Effector memory CD8-positive, alpha-beta T cell (primary cell): ENCODE measurements at regions not wholly inside any gene's neighbourhood (a gene's known extent, or its start where the extent isn't known, plus 50 kb on each side); places are given as distances from the start of the nearest gene placed in this dataset.
"Not testable (repeated sequence)": the region's sequence is repeated elsewhere in the genome, so short reads cannot be mapped to it uniquely, and the experiment has no call there.

Experiments
- ATAC-seq: fragments of 150-1000 bp; cut with Tn5 transposase; replicated peaks from 2 replicates; pipeline ENCODE4 v1.10.0; 2021; ENCODE audit warnings: mild to moderate bottlenecking, moderate library complexity
- DNase-seq, 3 experiments: peaks; one replicate each; pipeline ENCODE4 v3.0.0; 2021
- H3K27ac Mint-ChIP-seq, 2 donors: one replicate each; pipeline ENCODE4 v1.8.0; 2022; ENCODE audit warnings: mild to moderate bottlenecking in 2 of 2, mixed read lengths in 2 of 2, moderate library complexity in 2 of 2
- H3K27me3 Mint-ChIP-seq, 2 donors: one replicate each; pipeline ENCODE4 v1.8.0; 2022; ENCODE audit warnings: mixed read lengths in 2 of 2
- H3K36me3 Mint-ChIP-seq: one replicate; pipeline ENCODE4 v1.8.0; 2022; ENCODE audit warnings: mild to moderate bottlenecking, moderate library complexity, mixed read lengths; ENCODE audit not compliant: insufficient read depth
- H3K4me1 Mint-ChIP-seq, 2 donors: one replicate each; pipeline ENCODE4 v1.8.0; 2022; ENCODE audit warnings: low read depth in 2 of 2, mixed read lengths in 2 of 2
- H3K4me3 Mint-ChIP-seq, 2 donors: one replicate each; pipeline ENCODE4 v1.8.0; 2022; ENCODE audit warnings: mild to moderate bottlenecking in 2 of 2, mixed read lengths in 2 of 2, moderate library complexity in 2 of 2
- H3K9me3 Mint-ChIP-seq, 2 donors: one replicate each; pipeline ENCODE4 v1.8.0; 2022; ENCODE audit warnings: mixed read lengths in 2 of 2

DNA sequence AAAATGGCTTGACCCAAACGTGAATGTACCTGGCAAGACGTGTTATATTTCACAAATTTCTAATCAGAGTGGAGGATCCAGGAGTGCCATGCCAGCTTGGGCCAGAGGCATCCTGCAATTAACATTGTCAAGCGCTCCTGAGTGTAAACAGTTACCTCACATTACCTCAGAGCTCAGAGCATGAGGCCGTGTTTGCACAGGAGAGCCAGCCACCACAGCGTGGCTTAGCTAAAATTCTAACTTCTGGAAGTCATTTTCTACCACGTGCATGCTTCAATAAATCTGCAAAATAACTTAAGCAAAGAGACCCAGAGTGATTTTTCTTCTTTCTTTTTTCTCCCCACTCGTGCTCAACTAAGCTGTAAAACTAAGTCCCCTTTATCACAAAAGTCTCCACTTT is 769.0 kb downstream of the KCNJ2 start:
- H3K9me3 Mint-ChIP-seq: peaks cover 7 to 8% of the 10 kb centered on the region in 2 donors
- no peak for ATAC-seq
- no peaks in the 10 kb centered on the region for H3K4me1 Mint-ChIP-seq
- H3K27ac Mint-ChIP-seq: no peak overlapping the region
- no peaks in the 10 kb centered on the region for H3K36me3 Mint-ChIP-seq
- no peaks in the 10 kb centered on the region for H3K27me3 Mint-ChIP-seq
- DNase-seq: no peak
- H3K4me3 Mint-ChIP-seq: no peak overlapping the region

DNA sequence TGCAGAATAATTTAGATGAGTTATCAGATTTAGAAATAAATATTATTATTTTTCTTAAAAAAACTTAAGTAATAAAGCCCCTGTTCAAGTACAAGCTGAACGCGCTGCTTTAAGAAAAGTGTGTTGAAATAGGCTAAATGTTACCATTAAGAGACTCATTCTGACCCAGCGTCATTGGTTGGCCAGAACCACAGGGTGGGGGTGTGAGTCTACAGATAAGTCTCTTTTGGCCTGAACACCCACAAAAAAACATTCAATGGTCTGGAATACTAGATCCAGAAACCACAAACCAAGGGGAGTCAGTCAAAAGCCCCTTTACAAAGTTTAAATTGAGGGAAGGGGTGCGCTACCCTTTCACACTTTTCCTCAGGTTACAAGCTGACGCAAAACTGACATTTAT is 776.1 kb downstream of the KCNJ2 start:
- no peak for DNase-seq

DNA sequence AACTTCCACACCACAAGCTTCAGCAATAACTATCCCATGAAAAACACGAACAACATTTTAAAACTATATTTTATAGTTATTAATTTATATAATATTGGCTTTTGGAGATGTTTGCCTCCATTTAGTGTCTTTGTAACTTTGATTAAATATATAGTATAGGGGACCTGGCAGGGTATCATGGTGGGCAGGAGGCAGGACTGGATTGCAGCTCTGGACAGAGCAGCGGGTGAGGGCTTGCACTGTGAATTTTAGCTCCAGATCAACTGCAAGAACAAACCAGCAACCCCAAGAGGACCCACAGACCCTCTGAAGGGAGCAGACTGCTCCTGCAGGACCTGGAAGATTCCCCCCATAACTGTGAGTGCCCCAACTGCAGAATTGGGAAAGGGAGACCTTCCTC is 777.9 kb downstream of the KCNJ2 start:
- ATAC-seq: no peak
- no peak for DNase-seq
- Mint-ChIP-seq H3K36me3 (no peaks in the 10 kb centered on the region), H3K27ac (no peak overlapping the region), H3K4me3 (no peak overlapping the region), H3K27me3 (no peaks in the 10 kb centered on the region), H3K4me1 (no peaks in the 10 kb centered on the region), H3K9me3 (peaks cover 4 to 36% of the 10 kb centered on the region in 2 donors)

More for the DNA sequence above, 776.1 kb downstream of the KCNJ2 start:
- Mint-ChIP-seq H3K36me3 (no peaks in the 10 kb centered on the region), H3K4me1 (no peaks in the 10 kb centered on the region), H3K4me3 (no peak overlapping the region), H3K27ac (no peak overlapping the region), H3K9me3 (peaks cover 5 to 20% of the 10 kb centered on the region in 2 donors), H3K27me3 (no peaks in the 10 kb centered on the region)
- no peak for ATAC-seq

DNA sequence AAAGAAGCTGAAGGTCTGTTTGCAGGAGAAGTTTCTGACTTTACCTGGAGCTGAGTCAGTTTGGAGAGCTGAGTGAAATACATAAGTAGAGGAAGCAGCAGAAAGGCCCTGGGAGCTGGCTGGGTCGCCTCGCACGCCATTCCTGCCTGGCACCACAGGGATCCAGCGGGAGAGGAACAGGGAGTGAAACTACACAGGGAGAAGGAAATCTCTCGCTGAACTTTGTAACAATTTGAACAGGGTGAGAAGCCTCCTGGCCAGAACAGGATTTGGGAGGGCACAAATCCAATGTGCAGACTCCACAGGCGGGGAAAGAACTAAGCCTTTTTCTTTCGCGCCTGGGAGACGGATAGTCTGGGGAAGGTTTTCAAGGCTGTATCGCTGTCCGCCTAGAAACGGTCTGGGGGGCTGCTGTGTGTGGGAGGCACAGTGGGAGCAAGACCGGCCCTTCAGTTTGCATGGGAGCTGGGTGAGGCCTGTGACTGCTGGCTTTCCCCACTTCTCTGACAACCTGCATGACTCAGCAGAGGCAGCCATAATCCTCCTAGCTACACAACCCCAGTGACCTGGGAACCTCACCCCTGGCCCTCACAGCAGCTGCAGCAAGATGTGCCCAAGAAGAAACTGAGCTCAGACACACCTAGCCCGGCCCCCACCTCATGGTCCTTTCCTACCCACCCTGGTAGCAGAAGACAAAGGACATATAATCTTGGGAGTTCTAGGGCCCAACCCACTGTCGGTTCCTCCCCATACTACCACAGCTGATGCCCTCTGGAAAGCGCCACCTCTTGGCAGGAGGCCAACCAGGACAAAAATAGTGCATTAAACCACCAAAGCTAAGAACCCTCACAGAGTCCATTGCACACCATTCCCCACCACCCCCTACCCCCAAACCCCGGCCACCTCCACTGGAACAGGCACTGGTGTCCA is 778.6 kb downstream of the KCNJ2 start:
- ATAC-seq (no peak), DNase-seq (no peak)
- Mint-ChIP-seq H3K36me3 (no peaks in the 10 kb centered on the region), H3K4me3 (no peak overlapping the region), H3K9me3 (peaks cover 4 to 43% of the 10 kb centered on the region in 2 donors), H3K27ac (no peak overlapping the region), H3K4me1 (no peaks in the 10 kb centered on the region), H3K27me3 (no peaks in the 10 kb centered on the region)

DNA sequence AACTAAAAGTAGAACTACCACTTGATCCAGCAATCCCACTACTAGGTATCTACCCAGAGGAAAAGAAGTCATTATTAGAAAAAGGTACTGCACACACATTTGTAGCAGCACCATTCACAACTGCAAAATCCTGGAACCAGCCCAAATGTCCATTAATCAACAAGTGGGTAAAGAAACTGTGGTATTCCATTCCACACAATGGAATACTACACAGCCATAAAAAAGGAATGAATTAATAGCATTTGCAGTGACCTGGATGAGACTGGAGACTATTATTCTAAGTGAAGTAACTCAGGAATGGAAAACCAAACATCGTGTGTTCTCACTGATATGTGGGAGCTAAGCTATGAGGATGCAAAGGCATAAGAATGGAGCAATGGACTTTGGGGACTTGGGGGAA is 783.8 kb downstream of the KCNJ2 start:
- H3K9me3 Mint-ChIP-seq: peaks cover 7 to 40% of the 10 kb centered on the region in 2 donors
- not testable (repeated sequence) for H3K36me3 Mint-ChIP-seq, ATAC-seq, H3K27ac Mint-ChIP-seq, H3K4me1 Mint-ChIP-seq, H3K4me3 Mint-ChIP-seq, H3K27me3 Mint-ChIP-seq, DNase-seq

DNA sequence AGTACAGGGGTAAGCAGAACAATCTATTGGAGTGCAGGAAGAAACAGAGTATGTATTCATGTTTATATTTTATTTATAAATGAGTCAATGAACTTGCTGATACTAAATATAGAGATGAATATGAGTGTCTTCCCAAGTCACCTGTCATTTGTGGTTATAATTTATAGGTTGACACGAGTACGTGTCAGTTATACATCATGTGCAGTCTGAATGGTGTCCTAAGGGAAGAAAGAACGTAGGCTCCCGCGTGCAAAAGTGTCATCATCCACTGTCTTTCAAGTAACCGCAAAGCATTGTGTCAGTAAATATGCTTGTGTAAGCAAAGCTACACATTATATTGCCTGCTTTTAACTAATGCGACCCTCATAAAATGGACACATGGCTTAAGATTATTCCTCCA is 786.1 kb downstream of the KCNJ2 start:
- ATAC-seq (no peak), DNase-seq (no peak)
- Mint-ChIP-seq H3K9me3 (peaks cover 5 to 26% of the 10 kb centered on the region in 2 donors), H3K4me3 (no peak overlapping the region), H3K4me1 (no peaks in the 10 kb centered on the region), H3K36me3 (no peaks in the 10 kb centered on the region), H3K27me3 (no peaks in the 10 kb centered on the region), H3K27ac (no peak overlapping the region)

DNA sequence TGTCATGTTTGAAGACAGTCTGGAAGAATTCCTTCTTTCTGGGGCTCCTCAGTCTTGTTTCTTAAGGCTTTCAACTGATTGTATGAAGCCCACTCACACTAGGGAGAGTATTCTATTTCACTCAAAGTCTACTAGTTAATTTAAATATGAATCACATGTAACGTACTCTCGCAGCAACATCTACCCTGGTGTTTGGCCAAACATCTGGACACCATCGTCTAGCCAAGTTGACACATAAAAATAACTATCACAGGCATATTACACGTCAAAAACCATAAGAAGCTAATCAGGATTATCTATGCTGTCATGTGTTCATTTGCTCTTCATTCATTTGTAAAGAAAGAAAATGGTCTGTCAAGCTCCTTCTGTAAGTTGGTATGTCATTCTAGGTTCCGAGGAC is 787.4 kb downstream of the KCNJ2 start:
- Mint-ChIP-seq H3K27me3 (no peaks in the 10 kb centered on the region), H3K4me3 (no peak overlapping the region), H3K27ac (no peak overlapping the region), H3K36me3 (no peaks in the 10 kb centered on the region), H3K9me3 (peaks cover 5 to 15% of the 10 kb centered on the region in 2 donors), H3K4me1 (no peaks in the 10 kb centered on the region)
- ATAC-seq (no peak), DNase-seq (no peak)

DNA sequence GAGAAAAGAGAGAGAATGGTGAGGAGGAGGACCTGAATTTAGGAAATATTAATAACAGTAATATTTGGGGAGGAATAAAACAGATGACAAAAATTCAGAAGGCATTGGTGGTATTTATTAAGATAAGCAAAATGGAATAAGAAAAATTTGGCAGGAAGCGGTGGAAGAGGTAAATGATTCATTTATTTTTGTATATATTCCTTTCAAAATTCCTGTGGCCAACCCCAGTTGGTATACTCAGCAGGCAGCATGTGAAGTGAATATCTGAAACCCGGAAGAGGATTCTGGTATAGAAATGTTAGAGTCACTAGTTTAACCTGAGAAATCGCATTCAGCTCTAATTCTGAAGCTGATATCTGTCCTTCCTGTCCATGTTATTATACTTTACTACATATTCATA is 792.0 kb downstream of the KCNJ2 start:
- H3K4me3 Mint-ChIP-seq: no peak overlapping the region
- H3K4me1 Mint-ChIP-seq: no peaks in the 10 kb centered on the region
- H3K36me3 Mint-ChIP-seq: no peaks in the 10 kb centered on the region
- H3K9me3 Mint-ChIP-seq: peaks cover 0 to 2% of the 10 kb centered on the region in 2 donors
- DNase-seq (no peak), ATAC-seq (no peak)
- no peak overlapping the region for H3K27ac Mint-ChIP-seq
- H3K27me3 Mint-ChIP-seq: no peaks in the 10 kb centered on the region

DNA sequence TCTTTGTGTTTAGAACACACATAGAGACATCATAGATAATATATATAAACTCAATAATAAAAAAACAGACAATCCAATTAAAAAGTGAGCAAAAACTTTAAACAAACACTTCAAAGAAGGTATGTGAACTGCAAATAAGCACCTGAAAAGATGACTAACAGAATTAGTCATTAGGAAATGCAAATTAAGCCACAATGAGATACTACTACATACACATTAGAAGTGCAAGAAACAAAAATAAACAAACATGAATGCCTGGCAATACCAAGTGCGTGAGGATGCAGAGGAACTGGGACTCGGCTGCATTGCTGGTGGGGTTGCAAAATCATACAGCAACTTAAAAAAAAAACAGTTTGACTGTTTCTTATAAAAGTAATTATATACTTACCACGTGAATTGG is 799.0 kb downstream of the KCNJ2 start:
- ATAC-seq (no peak), DNase-seq (no peak)
- no peaks in the 10 kb centered on the region for H3K36me3 Mint-ChIP-seq
- H3K4me3 Mint-ChIP-seq: no peak overlapping the region
- H3K4me1 Mint-ChIP-seq: no peaks in the 10 kb centered on the region
- H3K9me3 Mint-ChIP-seq: peaks cover 1 to 16% of the 10 kb centered on the region in 2 donors
- H3K27me3 Mint-ChIP-seq: no peaks in the 10 kb centered on the region
- no peak overlapping the region for H3K27ac Mint-ChIP-seq

DNA sequence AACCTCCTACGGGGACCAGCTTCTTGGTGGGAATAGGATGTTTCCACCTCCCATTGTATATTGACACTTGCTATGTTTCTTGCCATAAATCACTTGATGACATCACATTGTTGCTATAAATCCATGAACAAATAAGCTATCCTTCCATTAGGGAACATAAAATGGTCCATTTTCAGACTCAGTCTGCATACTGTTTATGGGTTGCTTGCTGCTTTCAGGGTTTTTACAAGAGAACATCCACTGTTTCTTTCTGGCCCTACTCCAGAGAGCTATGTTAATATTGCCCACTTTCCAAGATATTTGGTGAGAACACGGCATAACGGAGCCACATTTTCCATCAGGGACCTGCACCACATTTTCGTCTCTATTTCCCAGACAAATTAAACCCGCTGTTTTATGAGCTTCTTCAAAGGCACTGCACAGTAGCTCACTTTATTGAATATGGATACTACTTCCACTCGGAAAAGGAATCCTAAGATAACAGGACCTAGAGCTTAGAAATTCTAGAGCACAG is 800.2 kb downstream of the KCNJ2 start:
- Mint-ChIP-seq H3K4me1 (no peaks in the 10 kb centered on the region), H3K4me3 (no peak overlapping the region), H3K27me3 (no peaks in the 10 kb centered on the region), H3K36me3 (no peaks in the 10 kb centered on the region), H3K9me3 (peaks cover 1 to 16% of the 10 kb centered on the region in 2 donors), H3K27ac (no peak overlapping the region)
- no peak for ATAC-seq
- DNase-seq: no peak

DNA sequence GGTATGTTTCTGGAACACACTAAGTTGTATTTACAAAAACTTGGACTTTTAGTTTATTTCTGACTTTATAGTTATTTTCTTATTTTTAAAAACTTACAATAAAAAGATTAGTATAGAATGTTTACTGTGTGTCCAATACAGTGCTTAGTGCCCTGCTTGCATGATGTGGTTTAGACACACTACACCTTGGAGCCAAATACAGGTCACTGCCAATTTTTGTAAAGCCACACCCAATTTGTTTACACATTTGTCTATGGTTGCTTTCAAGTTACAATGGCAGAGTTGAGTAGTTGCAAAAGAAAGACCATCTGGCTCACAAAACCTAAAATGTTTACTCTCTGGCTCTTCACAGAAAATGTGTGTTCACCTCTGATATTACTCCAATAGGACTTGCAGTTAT is 807.1 kb downstream of the KCNJ2 start:
- DNase-seq (no peak), ATAC-seq (no peak)
- peaks cover 2% of the 10 kb centered on the region for H3K36me3 Mint-ChIP-seq
- H3K4me1 Mint-ChIP-seq: no peaks in the 10 kb centered on the region
- no peaks in the 10 kb centered on the region for H3K27me3 Mint-ChIP-seq
- peaks cover 5 to 6% of the 10 kb centered on the region in 2 donors for H3K9me3 Mint-ChIP-seq
- no peak overlapping the region for H3K27ac Mint-ChIP-seq
- H3K4me3 Mint-ChIP-seq: no peak overlapping the region

DNA sequence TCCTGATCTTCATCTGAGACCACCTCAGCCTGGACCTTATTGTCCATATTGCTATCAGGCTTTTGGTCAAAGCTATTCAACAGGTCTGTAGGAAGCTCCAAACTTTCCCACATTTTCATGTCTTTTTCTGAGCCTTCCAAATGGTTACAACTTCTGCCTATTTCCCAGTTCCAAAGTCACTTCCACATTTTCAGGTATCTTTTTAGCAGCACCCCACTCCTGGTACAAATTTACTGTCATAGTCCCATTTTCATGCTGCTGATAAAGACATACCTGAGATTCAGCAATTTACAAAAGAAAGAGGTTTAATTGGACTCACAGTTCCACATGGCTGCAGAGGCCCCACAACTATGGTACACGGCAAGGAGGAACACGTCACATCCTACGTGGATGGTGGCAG is 815.5 kb downstream of the KCNJ2 start:
- DNase-seq (no peak), ATAC-seq (no peak)
- peaks cover 13 to 17% of the 10 kb centered on the region in 2 donors for H3K9me3 Mint-ChIP-seq
- no peaks in the 10 kb centered on the region for H3K4me1 Mint-ChIP-seq
- H3K27me3 Mint-ChIP-seq: no peaks in the 10 kb centered on the region
- peaks cover 2% of the 10 kb centered on the region for H3K36me3 Mint-ChIP-seq
- no peak overlapping the region for H3K27ac Mint-ChIP-seq
- H3K4me3 Mint-ChIP-seq: no peak overlapping the region

DNA sequence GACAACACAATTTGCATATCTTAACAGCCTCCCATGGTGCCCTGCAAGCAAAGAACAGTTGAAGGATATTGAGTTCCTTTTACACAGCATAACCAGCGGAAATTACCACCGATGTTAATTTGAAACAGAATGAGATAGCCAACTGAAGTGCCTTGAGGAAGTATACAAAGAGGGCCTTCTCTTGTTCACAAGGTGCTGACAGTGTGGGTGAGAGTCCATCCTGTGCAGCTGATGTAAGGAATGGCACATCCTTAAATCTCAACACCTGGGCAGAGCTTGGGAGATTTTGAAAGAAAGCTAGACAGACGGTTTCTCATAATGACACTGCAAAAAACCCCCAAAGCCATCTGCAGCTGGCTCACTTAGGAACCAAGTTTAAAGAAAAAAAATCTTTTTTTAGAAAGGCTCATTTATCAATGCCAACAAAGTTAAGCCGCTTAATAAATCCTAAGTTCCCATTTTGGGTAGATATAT is 818.6 kb downstream of the KCNJ2 start:
- DNase-seq (no peak), ATAC-seq (no peak)
- Mint-ChIP-seq H3K9me3 (peaks cover 15 to 28% of the 10 kb centered on the region in 2 donors), H3K27me3 (no peaks in the 10 kb centered on the region), H3K4me3 (no peak overlapping the region), H3K27ac (no peak overlapping the region), H3K36me3 (no peaks in the 10 kb centered on the region), H3K4me1 (no peaks in the 10 kb centered on the region)

DNA sequence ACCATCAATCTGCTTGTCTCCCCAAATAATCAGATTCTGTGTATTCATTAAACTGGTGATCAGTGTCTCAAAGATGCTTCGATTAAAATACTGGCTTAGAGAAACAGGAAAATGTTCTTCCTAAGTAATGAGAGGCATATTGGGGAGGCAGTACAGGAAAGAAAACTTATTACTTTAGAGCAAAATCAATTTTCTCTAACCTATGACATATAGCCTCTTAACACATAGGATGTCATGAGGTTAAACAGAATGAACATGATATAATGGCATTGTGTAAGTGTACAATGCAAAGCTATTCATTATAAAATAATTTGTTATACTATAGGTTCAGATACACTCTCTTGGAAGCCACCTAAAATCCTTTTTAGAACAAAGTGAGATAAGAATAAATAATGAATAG is 819.3 kb downstream of the KCNJ2 start:
- H3K4me3 Mint-ChIP-seq: no peak overlapping the region
- no peaks in the 10 kb centered on the region for H3K4me1 Mint-ChIP-seq
- ATAC-seq: no peak
- no peaks in the 10 kb centered on the region for H3K27me3 Mint-ChIP-seq
- DNase-seq: no peak
- H3K9me3 Mint-ChIP-seq: peaks cover 14 to 28% of the 10 kb centered on the region in 2 donors
- H3K36me3 Mint-ChIP-seq: no peaks in the 10 kb centered on the region
- H3K27ac Mint-ChIP-seq: no peak overlapping the region
